ENCODE measurements at regions not wholly inside any gene's neighbourhood (a gene's known extent, or its start where the extent isn't known, plus 50 kb on each side); places are given as distances from the start of the nearest gene placed in this dataset.

DNA sequence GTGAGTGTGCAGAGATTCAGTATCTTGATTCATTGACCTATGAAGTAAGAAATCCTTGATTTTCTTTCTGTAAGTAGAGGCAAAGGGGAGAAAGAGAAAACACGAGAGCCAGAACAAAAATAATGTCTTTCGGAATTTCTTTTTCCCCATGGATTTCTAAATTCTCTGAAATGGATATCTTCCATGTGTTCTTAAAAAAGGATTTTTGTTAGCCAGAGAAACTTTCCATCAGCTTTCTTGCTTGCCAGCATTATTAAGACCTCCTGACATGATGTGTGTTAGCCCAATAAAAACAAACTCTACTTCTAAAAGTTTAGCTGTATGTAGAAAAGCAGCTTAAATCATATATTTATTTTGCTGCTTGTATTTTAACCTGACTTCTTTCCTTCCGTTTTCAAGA is 122.3 kb upstream of the AADACL2 start:
- TF ChIP-seq, protein P1, sequence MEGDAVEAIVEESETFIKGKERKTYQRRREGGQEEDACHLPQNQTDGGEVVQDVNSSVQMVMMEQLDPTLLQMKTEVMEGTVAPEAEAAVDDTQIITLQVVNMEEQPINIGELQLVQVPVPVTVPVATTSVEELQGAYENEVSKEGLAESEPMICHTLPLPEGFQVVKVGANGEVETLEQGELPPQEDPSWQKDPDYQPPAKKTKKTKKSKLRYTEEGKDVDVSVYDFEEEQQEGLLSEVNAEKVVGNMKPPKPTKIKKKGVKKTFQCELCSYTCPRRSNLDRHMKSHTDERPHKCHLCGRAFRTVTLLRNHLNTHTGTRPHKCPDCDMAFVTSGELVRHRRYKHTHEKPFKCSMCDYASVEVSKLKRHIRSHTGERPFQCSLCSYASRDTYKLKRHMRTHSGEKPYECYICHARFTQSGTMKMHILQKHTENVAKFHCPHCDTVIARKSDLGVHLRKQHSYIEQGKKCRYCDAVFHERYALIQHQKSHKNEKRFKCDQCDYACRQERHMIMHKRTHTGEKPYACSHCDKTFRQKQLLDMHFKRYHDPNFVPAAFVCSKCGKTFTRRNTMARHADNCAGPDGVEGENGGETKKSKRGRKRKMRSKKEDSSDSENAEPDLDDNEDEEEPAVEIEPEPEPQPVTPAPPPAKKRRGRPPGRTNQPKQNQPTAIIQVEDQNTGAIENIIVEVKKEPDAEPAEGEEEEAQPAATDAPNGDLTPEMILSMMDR (IDR thresholded peaks at IDR 0.05), result no peak
- TF ChIP-seq POLR2A (IDR thresholded peaks at IDR 0.05), result no peak
- no peak for TF ChIP-seq POLR2AphosphoS5 (IDR thresholded peaks at IDR 0.05)

All from suprapubic skin (tissue), 4 donors.